Nephron progenitor cell (in vitro differentiated cells): ENCODE measurements at regions not wholly inside any gene's neighbourhood (a gene's known extent, or its start where the extent isn't known, plus 50 kb on each side); places are given as distances from the start of the nearest gene placed in this dataset.

Source experiments
- DNase-seq: peaks from one replicate; pipeline ENCODE4 v3.0.0; 2021
- H3K27ac Mint-ChIP-seq: 2 replicates; pipeline ENCODE4 v1.8.0; 2021; ENCODE audit warnings: mild to moderate bottlenecking, moderate library complexity, mixed read lengths
- H3K27me3 Mint-ChIP-seq: 2 replicates; pipeline ENCODE4 v1.8.0; 2021; ENCODE audit warnings: mild to moderate bottlenecking, low read depth, mixed read lengths; ENCODE audit not compliant: poor library complexity
- H3K36me3 Mint-ChIP-seq: 2 replicates; pipeline ENCODE4 v1.8.0; 2021; ENCODE audit warnings: low read depth, mixed read lengths
- H3K4me1 Mint-ChIP-seq: 2 replicates; pipeline ENCODE4 v1.8.0; 2021; ENCODE audit warnings: mixed read lengths
- H3K4me3 Mint-ChIP-seq: 2 replicates; pipeline ENCODE4 v1.8.0; 2021; ENCODE audit warnings: mild to moderate bottlenecking, moderate library complexity, mixed read lengths
- H3K9me3 Mint-ChIP-seq: 2 replicates; pipeline ENCODE4 v1.8.0; 2021; ENCODE audit warnings: mild to moderate bottlenecking, moderate library complexity, mixed read lengths
- TF ChIP-seq, protein P1 (sequence below): fragments of 200-600 bp; sonication (generic); IDR thresholded peaks from 2 replicates; pipeline ENCODE4 v1.5.0; 2021; ENCODE audit warnings: antibody characterized with exemption

GRCh38 chr4:159540038-159540437 is 437.2 kb downstream of the RAPGEF2 start:
- Mint-ChIP-seq H3K9me3 (peaks cover 24% of the 10 kb centered on the region), H3K27me3 (no peaks in the 10 kb centered on the region), H3K4me3 (no peak overlapping the region), H3K36me3 (peaks cover 11% of the 10 kb centered on the region), H3K4me1 (peaks cover 21% of the 10 kb centered on the region), H3K27ac (no peak overlapping the region)
- TF ChIP-seq, protein P1, sequence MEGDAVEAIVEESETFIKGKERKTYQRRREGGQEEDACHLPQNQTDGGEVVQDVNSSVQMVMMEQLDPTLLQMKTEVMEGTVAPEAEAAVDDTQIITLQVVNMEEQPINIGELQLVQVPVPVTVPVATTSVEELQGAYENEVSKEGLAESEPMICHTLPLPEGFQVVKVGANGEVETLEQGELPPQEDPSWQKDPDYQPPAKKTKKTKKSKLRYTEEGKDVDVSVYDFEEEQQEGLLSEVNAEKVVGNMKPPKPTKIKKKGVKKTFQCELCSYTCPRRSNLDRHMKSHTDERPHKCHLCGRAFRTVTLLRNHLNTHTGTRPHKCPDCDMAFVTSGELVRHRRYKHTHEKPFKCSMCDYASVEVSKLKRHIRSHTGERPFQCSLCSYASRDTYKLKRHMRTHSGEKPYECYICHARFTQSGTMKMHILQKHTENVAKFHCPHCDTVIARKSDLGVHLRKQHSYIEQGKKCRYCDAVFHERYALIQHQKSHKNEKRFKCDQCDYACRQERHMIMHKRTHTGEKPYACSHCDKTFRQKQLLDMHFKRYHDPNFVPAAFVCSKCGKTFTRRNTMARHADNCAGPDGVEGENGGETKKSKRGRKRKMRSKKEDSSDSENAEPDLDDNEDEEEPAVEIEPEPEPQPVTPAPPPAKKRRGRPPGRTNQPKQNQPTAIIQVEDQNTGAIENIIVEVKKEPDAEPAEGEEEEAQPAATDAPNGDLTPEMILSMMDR, result no peak
- no peak for DNase-seq

DNA sequence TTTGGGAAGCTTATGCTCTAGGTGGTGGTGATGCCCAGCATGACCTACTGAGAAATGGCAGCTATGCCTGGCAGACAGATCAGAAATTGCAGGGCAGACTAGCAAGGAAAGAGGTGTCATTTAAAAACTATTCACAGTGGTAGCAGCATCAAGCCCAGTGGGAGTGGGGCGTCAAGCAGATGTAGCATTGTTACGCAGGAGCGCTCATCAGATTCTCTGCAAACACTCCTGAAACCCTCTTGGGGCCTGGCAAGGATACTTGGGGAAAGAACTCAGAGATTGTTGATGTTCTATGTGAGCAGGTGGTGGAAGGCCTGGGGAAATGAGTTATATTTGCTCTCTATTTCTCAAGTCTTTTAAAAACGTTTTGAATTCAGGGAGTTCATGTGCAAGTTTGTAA is 437.6 kb downstream of the RAPGEF2 start:
- DNase-seq, result no peak
- TF ChIP-seq, protein P1, result no peak
- Mint-ChIP-seq H3K36me3 (peaks cover 11% of the 10 kb centered on the region), H3K4me1 (peaks cover 21% of the 10 kb centered on the region), H3K27ac (no peak overlapping the region), H3K9me3 (peaks cover 19% of the 10 kb centered on the region), H3K4me3 (no peak overlapping the region), H3K27me3 (no peaks in the 10 kb centered on the region)

- TF ChIP-seq, protein P1, result no peak
- DNase-seq, result no peak
- Mint-ChIP-seq H3K27ac (no peak overlapping the region), H3K4me1 (peaks cover 21% of the 10 kb centered on the region), H3K36me3 (peaks cover 8% of the 10 kb centered on the region), H3K27me3 (no peaks in the 10 kb centered on the region), H3K9me3 (peaks cover 13% of the 10 kb centered on the region), H3K4me3 (no peak overlapping the region)
Observed at GRCh38 chr4:159541143-159541542, 438.3 kb downstream of the RAPGEF2 start.

- Mint-ChIP-seq H3K4me1 (peaks cover 21% of the 10 kb centered on the region), H3K27me3 (no peaks in the 10 kb centered on the region), H3K36me3 (no peaks in the 10 kb centered on the region), H3K9me3 (peaks cover 1% of the 10 kb centered on the region), H3K27ac (no peak overlapping the region), H3K4me3 (no peak overlapping the region)
- TF ChIP-seq, protein P1, result no peak
- no peak for DNase-seq
Observed at GRCh38 chr4:159542296-159542695, 439.4 kb downstream of the RAPGEF2 start.

DNA sequence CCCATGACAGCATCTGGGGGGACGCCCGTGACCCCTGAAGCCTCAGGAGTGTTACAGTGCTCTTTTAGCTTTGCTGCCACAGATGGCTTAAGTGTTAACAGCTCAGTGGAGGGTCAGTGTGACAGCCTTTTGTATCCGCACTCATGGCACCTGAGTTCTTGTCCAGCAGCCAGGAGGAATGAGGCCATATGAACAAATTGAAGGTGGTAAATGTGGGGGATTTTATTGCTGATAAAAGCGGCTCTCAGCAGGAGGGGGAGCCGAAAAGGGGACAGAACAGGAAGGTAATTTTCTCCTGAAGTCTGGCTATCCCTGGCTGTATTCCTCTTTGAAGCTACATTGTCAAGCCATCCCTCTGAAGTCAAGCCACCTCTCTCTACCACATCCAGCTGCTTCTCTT is 441.0 kb downstream of the RAPGEF2 start:
- peaks cover 21% of the 10 kb centered on the region for H3K4me1 Mint-ChIP-seq
- H3K4me3 Mint-ChIP-seq, result no peak overlapping the region
- TF ChIP-seq, protein P1, result no peak
- no peaks in the 10 kb centered on the region for H3K9me3 Mint-ChIP-seq
- H3K27me3 Mint-ChIP-seq, result no peaks in the 10 kb centered on the region
- no peak overlapping the region for H3K27ac Mint-ChIP-seq
- no peak for DNase-seq
- no peaks in the 10 kb centered on the region for H3K36me3 Mint-ChIP-seq

DNA sequence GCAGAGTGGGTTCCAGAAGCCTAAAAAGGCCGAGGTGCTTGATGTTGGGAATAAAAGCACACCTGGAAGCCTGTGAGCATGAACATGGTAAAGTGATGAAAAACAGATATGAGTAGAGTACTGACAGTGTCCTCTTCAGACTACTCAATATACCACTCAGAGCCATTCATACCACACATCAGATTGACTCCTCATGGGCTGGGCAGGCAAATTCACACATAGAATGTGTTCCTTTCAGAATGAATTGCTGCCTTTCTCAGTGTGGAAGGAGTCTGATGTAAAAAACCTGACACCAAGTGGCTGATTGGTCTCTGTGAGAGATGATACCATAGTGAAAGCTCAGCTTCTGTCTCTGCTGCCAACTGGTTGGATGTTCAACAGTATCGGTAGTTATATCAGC is 442.7 kb downstream of the RAPGEF2 start:
- H3K27ac Mint-ChIP-seq, result no peak overlapping the region
- H3K27me3 Mint-ChIP-seq, result no peaks in the 10 kb centered on the region
- DNase-seq, result no peak
- H3K9me3 Mint-ChIP-seq, result no peaks in the 10 kb centered on the region
- H3K36me3 Mint-ChIP-seq, result no peaks in the 10 kb centered on the region
- H3K4me3 Mint-ChIP-seq, result no peak overlapping the region
- H3K4me1 Mint-ChIP-seq, result peaks cover 12% of the 10 kb centered on the region
- TF ChIP-seq, protein P1, result no peak
